H1 (cell line): ENCODE measurements at regions not wholly inside any gene's neighbourhood (a gene's known extent, or its start where the extent isn't known, plus 50 kb on each side); places are given as distances from the start of the nearest gene placed in this dataset.

Experiments
- NANOG ChIP-seq: IDR thresholded peaks from 2 replicates; pipeline ENCODE4 v1.6.1; 2011; ENCODE audit warnings: low read length, low read depth, mild to moderate bottlenecking, inconsistent platforms; ENCODE audit not compliant: insufficient read depth, poor library complexity, severe bottlenecking
- RXRA ChIP-seq: IDR thresholded peaks from 2 replicates; pipeline ENCODE4 v1.6.1; 2011; ENCODE audit warnings: low read depth, mild to moderate bottlenecking, low read length, moderate library complexity; ENCODE audit not compliant: insufficient read depth
- SRF ChIP-seq: IDR thresholded peaks from 2 replicates; pipeline ENCODE4 v1.6.1; 2011; ENCODE audit warnings: mild to moderate bottlenecking, low read depth, low read length, moderate library complexity

GRCh38 chr3:96646596-96646995 is 167.8 kb upstream of the EPHA6 start (continued):
- TF ChIP-seq NANOG (no peak), RXRA (no peak), SRF (no peak)
